ENCODE measurements at regions not wholly inside any gene's neighbourhood (a gene's known extent, or its start where the extent isn't known, plus 50 kb on each side); places are given as distances from the start of the nearest gene placed in this dataset.

DNA sequence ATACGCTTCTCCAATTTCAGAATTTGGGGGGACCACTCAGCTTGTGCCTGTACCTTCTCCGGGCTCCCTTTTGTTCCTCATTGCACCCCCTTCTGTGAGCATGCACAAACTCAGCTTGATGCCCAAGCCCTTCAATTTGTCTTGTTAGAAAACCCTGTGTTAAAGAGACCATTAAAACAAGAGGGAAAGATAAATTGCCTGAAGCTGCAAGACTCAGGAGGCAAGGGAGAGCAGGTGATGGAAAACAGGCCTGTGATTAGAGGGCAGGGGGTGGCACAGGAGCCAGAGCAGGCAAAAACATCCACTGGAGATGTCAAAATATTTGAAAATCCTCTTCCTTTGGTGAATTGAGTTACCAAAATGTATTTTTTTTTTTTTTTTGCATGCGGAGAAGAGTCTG lies 121.7 kb downstream of the MIAT start:
- TF ChIP-seq, protein P1, sequence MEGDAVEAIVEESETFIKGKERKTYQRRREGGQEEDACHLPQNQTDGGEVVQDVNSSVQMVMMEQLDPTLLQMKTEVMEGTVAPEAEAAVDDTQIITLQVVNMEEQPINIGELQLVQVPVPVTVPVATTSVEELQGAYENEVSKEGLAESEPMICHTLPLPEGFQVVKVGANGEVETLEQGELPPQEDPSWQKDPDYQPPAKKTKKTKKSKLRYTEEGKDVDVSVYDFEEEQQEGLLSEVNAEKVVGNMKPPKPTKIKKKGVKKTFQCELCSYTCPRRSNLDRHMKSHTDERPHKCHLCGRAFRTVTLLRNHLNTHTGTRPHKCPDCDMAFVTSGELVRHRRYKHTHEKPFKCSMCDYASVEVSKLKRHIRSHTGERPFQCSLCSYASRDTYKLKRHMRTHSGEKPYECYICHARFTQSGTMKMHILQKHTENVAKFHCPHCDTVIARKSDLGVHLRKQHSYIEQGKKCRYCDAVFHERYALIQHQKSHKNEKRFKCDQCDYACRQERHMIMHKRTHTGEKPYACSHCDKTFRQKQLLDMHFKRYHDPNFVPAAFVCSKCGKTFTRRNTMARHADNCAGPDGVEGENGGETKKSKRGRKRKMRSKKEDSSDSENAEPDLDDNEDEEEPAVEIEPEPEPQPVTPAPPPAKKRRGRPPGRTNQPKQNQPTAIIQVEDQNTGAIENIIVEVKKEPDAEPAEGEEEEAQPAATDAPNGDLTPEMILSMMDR (conservative IDR thresholded peaks at IDR 0.05; ENCODE audit: low read depth, low read length) = no peak
- no peak for DNase-seq (ENCODE audit: low read depth)
- H3K4me3 ChIP-seq (ENCODE audit: low read length) = no peak overlapping the region

DNA sequence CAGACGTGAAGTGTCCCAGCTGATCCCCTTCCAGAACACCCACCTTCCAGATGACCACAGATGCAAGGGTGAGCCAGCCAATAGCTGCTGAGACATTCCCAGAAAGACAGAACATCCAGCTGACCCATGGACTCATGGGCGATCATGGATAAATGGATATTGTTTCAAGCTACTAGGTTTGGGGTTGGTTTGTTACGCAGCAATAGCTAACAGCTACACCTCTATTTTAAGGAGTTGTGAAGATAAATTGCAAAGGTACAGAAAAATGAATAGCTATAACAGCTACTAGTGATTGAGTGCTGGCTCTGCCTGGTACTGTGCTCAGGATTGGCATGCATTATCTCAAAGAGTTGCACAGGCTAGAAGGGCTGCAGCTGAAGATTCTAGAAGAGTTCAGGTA lies 122.5 kb downstream of the MIAT start:
- H3K4me3 ChIP-seq (ENCODE audit: low read length) = no peak overlapping the region
- DNase-seq (ENCODE audit: low read depth) = no peak
- TF ChIP-seq, protein P1 (conservative IDR thresholded peaks at IDR 0.05; ENCODE audit: low read depth, low read length) = no peak

DNA sequence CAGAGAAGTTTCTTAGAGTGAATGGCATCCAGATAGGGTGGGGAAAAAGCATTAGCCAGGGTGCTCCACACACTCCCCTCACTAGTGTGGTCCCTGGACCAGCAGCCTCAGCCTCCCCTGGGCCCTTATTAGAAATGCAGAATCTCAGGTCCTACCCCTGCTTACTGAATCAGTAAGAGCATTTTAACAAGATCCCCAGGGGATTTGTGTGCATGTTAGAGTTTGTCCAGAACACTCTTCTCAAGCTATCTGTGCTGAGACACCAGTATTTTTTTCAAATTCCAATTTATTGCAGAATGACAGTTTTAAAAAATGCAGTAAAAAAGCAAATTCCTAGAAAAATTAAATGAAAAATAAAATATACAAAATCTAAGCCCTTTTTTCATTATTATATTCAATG lies 123.1 kb downstream of the MIAT start:
- TF ChIP-seq, protein P1 (conservative IDR thresholded peaks at IDR 0.05; ENCODE audit: low read depth, low read length) = no peak
- DNase-seq (ENCODE audit: low read depth) = no peak
- H3K4me3 ChIP-seq (ENCODE audit: low read length) = no peak overlapping the region

DNA sequence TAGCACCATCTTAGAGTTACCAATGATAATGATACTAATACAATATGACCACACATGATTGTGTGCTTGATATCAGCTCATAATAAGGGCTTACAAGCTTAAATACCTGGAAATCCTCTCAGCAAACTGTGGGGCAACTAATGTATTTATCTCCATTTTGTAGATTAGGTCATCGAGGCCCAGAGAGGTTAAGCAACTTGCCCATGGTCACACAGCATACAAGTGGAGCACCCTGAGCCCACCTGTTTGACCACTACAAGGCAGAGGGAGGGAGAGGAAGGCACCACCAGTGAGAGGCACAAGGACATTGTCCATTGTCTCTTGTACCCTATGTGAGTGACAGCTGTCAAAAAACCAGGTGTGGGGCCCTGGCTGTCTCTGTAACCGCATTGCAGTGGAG lies 123.7 kb downstream of the MIAT start:
- DNase-seq (ENCODE audit: low read depth) = no peak
- TF ChIP-seq, protein P1 (conservative IDR thresholded peaks at IDR 0.05; ENCODE audit: low read depth, low read length) = no peak
- H3K4me3 ChIP-seq (ENCODE audit: low read length) = no peak overlapping the region

DNA sequence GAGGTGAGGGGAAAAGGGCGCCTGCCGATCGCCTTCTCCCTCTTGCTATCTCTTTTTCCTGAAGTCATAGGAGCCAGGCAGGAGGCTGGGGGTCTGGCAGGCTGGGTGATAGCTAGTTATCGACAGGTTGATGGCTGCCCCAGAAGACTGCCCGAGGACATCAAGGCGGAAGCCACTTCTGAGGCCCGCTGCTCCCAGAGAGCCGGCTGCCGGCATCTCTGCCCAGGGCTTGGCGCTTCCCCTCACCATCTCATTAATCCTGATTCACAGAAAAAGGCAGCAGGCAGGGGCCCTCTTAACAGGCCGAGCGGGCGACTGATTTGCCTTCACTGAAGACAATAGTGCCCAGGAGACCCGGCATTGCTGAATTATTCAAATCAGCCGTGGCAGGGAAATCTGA lies 124.2 kb downstream of the MIAT start:
- H3K4me3 ChIP-seq (ENCODE audit: low read length) = no peak overlapping the region
- TF ChIP-seq, protein P1 (conservative IDR thresholded peaks at IDR 0.05; ENCODE audit: low read depth, low read length) = no peak
- DNase-seq (ENCODE audit: low read depth) = no peak

DNA sequence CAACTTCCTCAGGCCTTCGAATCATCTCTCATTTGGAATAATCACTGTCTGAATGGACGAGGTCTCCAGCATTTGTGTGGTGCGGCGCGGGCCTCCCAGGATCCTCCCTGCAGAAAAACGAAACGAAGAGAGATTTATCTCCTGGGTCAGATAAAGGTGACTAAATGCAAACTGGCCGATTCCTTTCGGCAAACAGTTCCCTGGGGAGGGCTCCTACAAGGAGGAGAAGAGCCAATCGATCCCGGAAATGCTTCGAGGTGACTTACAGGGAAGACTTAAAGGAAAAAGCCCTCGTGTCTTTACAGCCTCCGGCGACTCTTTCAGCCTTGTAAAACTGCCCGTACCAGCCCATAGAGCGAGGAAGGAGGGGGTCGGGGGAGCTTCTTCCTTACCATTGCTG lies 126.5 kb downstream of the MIAT start:
- DNase-seq (ENCODE audit: low read depth) = no peak
- TF ChIP-seq, protein P1 (conservative IDR thresholded peaks at IDR 0.05; ENCODE audit: low read depth, low read length) = no peak
- H3K4me3 ChIP-seq (ENCODE audit: low read length) = no peak overlapping the region

DNA sequence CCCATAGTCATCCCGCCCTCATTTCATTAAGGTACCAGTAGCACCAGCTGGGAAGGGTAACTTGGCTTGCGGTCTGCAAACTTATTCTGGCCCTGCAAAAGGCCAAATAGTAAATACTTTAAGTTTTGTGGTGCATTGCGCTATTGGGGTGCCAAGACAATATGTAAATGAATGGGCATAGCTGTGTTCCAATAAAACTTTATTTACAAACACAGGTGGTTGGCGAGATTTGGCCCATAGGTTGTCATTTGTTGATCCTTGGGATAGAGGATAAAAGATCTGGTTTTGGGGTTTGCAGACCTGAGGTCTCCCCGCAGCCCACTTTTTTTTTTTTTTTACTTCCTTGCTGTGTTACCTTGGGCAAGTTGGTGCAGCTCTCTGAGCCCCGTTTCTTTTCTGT lies 127.4 kb downstream of the MIAT start:
- TF ChIP-seq, protein P1 (conservative IDR thresholded peaks at IDR 0.05; ENCODE audit: low read depth, low read length) = no peak
- H3K4me3 ChIP-seq (ENCODE audit: low read length) = no peak overlapping the region
- no peak for DNase-seq (ENCODE audit: low read depth)
